WTC11 (cell line): ENCODE measurements at regions not wholly inside any gene's neighbourhood (a gene's known extent, or its start where the extent isn't known, plus 50 kb on each side); places are given as distances from the start of the nearest gene placed in this dataset.

Experiments used
- ATAC-seq: fragments of 200-7000 bp; cut with Tn5 transposase; 2 replicates; pipeline ENCODE4 v1.10.0; 2021; ENCODE audit warnings: mild to moderate bottlenecking, moderate library complexity
- CTCF ChIA-PET: fragments of 300-600 bp; sonication (Branson Sonifier 250); formaldehyde crosslinking; loops from one replicate; lab custom pipeline; 2021; ENCODE audit warnings: antibody characterized with exemption; lab: Charles Lee
- POLR2A ChIA-PET: fragments of 350-600 bp; sonication (Branson Sonifier 250); formaldehyde crosslinking; loops from one replicate; lab custom pipeline; 2021; ENCODE audit warnings: antibody characterized with exemption; lab: Charles Lee
- DNase-seq: peaks from one replicate; pipeline ENCODE4 v3.0.0; 2021; ENCODE audit warnings: low spot score
- H3K27ac Mint-ChIP-seq: 2 replicates; pipeline ENCODE4 v1.8.0; 2021; ENCODE audit warnings: mixed read lengths
- H3K27me3 Mint-ChIP-seq: 2 replicates; pipeline ENCODE4 v1.8.0; 2021; ENCODE audit warnings: low read depth, mild to moderate bottlenecking, moderate library complexity, mixed read lengths
- H3K36me3 Mint-ChIP-seq: 2 replicates; pipeline ENCODE4 v1.8.0; 2021; ENCODE audit warnings: mixed read lengths
- H3K4me1 Mint-ChIP-seq: 2 replicates; pipeline ENCODE4 v1.8.0; 2022; ENCODE audit warnings: mixed read lengths
- H3K4me3 Mint-ChIP-seq: 2 replicates; pipeline ENCODE4 v1.8.0; 2021; ENCODE audit warnings: mild to moderate bottlenecking, moderate library complexity, mixed read lengths
- H3K9me3 Mint-ChIP-seq: 2 replicates; pipeline ENCODE4 v1.8.0; 2021; ENCODE audit warnings: mixed read lengths
- CREM ChIP-seq: sonication (generic); formaldehyde crosslinking; IDR thresholded peaks from 2 replicates; pipeline ENCODE4 v1.8.1; 2022; ENCODE audit warnings: mild to moderate bottlenecking, missing genetic modification reagents, moderate library complexity
- MYBL2 ChIP-seq: sonication (generic); formaldehyde crosslinking; IDR thresholded peaks from 2 replicates; pipeline ENCODE4 v1.8.1; 2023; ENCODE audit warnings: mild to moderate bottlenecking, moderate library complexity, missing genetic modification reagents
- TF ChIP-seq, protein P1 (sequence below): sonication (generic); formaldehyde crosslinking; IDR thresholded peaks from 2 replicates; pipeline ENCODE4 v1.8.1; 2023; ENCODE audit warnings: mild to moderate bottlenecking, moderate library complexity, missing genetic modification reagents
- TF ChIP-seq, protein P2 (sequence below): sonication (generic); formaldehyde crosslinking; IDR thresholded peaks from 2 replicates; pipeline ENCODE4 v1.8.1; 2022; ENCODE audit warnings: missing genetic modification reagents, borderline replicate concordance
- TF ChIP-seq, protein P3 (sequence below): sonication (generic); formaldehyde crosslinking; IDR thresholded peaks from 2 replicates; pipeline ENCODE4 v1.8.0; 2023; ENCODE audit warnings: missing genetic modification reagents, mild to moderate bottlenecking, borderline replicate concordance
- TF ChIP-seq, protein P4 (sequence below): fragments of 250-450 bp; sonication (Bioruptor Pico); IDR thresholded peaks from 2 replicates; pipeline ENCODE4 v1.9.0; 2021; ENCODE audit warnings: mild to moderate bottlenecking, borderline replicate concordance
- TF ChIP-seq, protein P5 (sequence below): sonication (generic); formaldehyde crosslinking; IDR thresholded peaks from 2 replicates; pipeline ENCODE4 v1.8.1; 2023; ENCODE audit warnings: mild to moderate bottlenecking, missing genetic modification reagents, moderate library complexity
- TF ChIP-seq, protein P6 (sequence below): sonication (generic); formaldehyde crosslinking; IDR thresholded peaks from 2 replicates; pipeline ENCODE4 v1.8.0; 2022; ENCODE audit warnings: mild to moderate bottlenecking, missing genetic modification reagents

DNA sequence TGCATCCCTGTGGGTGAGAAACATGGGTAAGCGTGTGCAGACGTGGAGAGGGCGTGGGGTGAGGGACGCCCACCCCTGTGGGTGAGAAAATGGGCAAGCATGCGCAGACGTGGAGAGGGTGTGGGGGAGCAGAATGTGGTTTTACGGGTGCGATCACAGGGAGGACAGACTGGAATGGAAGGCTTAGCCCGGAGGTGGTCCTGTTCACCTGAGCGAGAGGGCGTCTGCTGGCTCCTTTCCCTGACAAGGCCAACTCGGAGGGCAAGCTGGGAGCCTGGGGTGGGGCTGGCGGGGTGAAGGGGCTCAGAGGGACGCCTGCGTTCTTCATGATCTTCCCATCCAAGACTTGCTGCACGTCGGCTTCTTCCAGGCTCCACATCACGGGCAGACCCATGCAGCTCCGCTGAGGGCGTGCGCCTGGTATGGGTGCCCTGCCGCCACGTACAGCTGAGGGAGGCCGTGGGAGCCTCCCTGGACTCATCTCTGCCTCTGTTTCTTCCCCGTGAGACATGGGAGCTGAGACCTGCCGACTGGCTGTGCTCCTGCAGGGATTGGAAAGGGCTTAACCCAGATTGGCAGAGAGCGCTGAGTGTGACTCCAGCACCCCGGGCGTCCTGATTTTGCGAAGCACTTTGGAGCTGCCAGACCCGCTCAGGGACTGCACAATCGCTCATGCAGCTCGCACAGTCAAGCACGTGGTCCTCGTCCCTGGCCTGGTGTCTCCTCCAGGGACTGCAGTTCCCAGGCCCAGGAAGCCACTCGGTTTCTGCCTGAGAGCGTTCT, 74.3 kb upstream of the SHH start (continued):
- TF ChIP-seq, protein P1, sequence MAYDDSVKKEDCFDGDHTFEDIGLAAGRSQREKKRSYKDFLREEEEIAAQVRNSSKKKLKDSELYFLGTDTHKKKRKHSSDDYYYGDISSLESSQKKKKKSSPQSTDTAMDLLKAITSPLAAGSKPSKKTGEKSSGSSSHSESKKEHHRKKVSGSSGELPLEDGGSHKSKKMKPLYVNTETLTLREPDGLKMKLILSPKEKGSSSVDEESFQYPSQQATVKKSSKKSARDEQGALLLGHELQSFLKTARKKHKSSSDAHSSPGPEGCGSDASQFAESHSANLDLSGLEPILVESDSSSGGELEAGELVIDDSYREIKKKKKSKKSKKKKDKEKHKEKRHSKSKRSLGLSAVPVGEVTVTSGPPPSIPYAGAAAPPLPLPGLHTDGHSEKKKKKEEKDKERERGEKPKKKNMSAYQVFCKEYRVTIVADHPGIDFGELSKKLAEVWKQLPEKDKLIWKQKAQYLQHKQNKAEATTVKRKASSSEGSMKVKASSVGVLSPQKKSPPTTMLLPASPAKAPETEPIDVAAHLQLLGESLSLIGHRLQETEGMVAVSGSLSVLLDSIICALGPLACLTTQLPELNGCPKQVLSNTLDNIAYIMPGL (CRISPR knock-in tag), result no peak
- TF ChIP-seq, protein P2, sequence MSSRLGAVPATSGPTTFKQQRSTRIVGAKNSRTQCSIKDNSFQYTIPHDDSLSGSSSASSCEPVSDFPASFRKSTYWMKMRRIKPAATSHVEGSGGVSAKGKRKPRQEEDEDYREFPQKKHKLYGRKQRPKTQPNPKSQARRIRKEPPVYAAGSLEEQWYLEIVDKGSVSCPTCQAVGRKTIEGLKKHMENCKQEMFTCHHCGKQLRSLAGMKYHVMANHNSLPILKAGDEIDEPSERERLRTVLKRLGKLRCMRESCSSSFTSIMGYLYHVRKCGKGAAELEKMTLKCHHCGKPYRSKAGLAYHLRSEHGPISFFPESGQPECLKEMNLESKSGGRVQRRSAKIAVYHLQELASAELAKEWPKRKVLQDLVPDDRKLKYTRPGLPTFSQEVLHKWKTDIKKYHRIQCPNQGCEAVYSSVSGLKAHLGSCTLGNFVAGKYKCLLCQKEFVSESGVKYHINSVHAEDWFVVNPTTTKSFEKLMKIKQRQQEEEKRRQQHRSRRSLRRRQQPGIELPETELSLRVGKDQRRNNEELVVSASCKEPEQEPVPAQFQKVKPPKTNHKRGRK (CRISPR knock-in tag), result no peak
- no peak for TF ChIP-seq MYBL2 (CRISPR knock-in tag)
- TF ChIP-seq, protein P3, sequence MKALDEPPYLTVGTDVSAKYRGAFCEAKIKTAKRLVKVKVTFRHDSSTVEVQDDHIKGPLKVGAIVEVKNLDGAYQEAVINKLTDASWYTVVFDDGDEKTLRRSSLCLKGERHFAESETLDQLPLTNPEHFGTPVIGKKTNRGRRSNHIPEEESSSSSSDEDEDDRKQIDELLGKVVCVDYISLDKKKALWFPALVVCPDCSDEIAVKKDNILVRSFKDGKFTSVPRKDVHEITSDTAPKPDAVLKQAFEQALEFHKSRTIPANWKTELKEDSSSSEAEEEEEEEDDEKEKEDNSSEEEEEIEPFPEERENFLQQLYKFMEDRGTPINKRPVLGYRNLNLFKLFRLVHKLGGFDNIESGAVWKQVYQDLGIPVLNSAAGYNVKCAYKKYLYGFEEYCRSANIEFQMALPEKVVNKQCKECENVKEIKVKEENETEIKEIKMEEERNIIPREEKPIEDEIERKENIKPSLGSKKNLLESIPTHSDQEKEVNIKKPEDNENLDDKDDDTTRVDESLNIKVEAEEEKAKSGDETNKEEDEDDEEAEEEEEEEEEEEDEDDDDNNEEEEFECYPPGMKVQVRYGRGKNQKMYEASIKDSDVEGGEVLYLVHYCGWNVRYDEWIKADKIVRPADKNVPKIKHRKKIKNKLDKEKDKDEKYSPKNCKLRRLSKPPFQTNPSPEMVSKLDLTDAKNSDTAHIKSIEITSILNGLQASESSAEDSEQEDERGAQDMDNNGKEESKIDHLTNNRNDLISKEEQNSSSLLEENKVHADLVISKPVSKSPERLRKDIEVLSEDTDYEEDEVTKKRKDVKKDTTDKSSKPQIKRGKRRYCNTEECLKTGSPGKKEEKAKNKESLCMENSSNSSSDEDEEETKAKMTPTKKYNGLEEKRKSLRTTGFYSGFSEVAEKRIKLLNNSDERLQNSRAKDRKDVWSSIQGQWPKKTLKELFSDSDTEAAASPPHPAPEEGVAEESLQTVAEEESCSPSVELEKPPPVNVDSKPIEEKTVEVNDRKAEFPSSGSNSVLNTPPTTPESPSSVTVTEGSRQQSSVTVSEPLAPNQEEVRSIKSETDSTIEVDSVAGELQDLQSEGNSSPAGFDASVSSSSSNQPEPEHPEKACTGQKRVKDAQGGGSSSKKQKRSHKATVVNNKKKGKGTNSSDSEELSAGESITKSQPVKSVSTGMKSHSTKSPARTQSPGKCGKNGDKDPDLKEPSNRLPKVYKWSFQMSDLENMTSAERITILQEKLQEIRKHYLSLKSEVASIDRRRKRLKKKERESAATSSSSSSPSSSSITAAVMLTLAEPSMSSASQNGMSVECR (CRISPR knock-in tag), result no peak
- TF ChIP-seq, protein P4, sequence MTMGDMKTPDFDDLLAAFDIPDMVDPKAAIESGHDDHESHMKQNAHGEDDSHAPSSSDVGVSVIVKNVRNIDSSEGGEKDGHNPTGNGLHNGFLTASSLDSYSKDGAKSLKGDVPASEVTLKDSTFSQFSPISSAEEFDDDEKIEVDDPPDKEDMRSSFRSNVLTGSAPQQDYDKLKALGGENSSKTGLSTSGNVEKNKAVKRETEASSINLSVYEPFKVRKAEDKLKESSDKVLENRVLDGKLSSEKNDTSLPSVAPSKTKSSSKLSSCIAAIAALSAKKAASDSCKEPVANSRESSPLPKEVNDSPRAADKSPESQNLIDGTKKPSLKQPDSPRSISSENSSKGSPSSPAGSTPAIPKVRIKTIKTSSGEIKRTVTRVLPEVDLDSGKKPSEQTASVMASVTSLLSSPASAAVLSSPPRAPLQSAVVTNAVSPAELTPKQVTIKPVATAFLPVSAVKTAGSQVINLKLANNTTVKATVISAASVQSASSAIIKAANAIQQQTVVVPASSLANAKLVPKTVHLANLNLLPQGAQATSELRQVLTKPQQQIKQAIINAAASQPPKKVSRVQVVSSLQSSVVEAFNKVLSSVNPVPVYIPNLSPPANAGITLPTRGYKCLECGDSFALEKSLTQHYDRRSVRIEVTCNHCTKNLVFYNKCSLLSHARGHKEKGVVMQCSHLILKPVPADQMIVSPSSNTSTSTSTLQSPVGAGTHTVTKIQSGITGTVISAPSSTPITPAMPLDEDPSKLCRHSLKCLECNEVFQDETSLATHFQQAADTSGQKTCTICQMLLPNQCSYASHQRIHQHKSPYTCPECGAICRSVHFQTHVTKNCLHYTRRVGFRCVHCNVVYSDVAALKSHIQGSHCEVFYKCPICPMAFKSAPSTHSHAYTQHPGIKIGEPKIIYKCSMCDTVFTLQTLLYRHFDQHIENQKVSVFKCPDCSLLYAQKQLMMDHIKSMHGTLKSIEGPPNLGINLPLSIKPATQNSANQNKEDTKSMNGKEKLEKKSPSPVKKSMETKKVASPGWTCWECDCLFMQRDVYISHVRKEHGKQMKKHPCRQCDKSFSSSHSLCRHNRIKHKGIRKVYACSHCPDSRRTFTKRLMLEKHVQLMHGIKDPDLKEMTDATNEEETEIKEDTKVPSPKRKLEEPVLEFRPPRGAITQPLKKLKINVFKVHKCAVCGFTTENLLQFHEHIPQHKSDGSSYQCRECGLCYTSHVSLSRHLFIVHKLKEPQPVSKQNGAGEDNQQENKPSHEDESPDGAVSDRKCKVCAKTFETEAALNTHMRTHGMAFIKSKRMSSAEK (CRISPR knock-in tag), result no peak
- TF ChIP-seq, protein P5, sequence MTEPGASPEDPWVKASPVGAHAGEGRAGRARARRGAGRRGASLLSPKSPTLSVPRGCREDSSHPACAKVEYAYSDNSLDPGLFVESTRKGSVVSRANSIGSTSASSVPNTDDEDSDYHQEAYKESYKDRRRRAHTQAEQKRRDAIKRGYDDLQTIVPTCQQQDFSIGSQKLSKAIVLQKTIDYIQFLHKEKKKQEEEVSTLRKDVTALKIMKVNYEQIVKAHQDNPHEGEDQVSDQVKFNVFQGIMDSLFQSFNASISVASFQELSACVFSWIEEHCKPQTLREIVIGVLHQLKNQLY (CRISPR knock-in tag), result no peak
- TF ChIP-seq, all 79 proteins: peak for 0

DNA sequence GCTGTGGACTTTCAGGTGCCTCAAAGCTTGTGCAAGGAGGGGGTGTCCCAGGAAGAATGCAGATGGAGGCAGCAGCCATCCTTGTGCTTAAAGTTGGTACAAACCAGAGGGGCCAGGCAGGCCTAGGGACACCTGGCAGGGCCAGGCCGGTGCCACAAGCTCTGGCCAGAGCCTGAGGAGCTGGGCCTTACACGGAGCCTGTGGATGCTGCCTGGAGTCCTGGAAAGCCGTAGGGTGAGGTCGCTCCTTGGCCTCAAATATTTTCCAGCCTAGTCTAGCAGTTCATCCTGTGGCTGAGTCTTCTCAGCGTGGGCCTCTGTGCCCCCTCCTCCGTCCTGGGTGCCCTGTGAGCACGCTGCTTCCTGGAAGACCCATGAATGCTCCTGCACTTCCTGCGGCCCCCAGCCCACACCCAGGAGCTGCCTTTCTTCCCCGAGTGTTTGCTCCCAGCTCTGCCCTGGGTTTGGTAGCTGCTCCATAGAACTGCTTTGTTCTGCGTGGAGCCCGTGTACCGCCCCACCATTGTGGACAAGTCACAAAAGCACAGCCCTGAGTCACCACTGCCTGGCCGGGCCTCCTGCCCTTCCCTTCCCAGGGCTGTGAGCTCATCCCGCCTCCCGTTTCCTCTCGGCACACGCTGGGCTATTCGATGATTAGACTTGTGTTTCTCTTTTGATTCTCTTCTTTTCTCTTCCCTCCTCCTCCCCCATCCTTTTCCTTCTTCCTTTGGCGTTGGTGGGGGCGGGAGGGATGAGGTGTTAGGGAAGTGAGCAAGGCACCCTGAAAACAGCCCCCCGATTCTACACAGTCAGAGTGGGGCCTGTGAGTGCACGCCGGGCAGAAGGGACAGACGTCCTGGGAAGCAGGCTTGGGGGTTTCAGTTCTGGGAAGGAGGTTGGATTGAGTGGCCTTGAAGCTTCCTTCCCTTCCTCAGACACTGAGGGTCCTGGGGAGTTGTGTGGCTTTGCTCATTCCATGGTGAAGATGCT, 73.2 kb upstream of the SHH start:
- ChIA-PET POLR2A (no interaction called here), CTCF (interaction anchor here (1.0 kb wide), 1 partner anchor 49 kb away, joined by 3 read pairs; no protein-coding TSS in a partner anchor)
- no peak for TF ChIP-seq CREM (CRISPR knock-in tag)
- TF ChIP-seq, protein P6, sequence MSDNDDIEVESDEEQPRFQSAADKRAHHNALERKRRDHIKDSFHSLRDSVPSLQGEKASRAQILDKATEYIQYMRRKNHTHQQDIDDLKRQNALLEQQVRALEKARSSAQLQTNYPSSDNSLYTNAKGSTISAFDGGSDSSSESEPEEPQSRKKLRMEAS, result no peak
- H3K4me3 Mint-ChIP-seq, result no peak overlapping the region
- H3K4me1 Mint-ChIP-seq, result 0 out of 2 replicates have a peak, but pooled peaks cover 4% of the 10 kb centered on the region
- DNase-seq, result no peak
- H3K9me3 Mint-ChIP-seq, result peaks cover 26% of the 10 kb centered on the region
- peaks cover 18% of the 10 kb centered on the region for H3K36me3 Mint-ChIP-seq
- ATAC-seq, result no peak
- H3K27ac Mint-ChIP-seq, result no peak overlapping the region
- H3K27me3 Mint-ChIP-seq, result no peaks in the 10 kb centered on the region; the same call in none of the 2 replicates
